GM20431 (cell line): ENCODE measurements at regions not wholly inside any gene's neighbourhood (a gene's known extent, or its start where the extent isn't known, plus 50 kb on each side); places are given as distances from the start of the nearest gene placed in this dataset.

Experiments used
- in situ Hi-C: fragments of 300-500 bp; cut with MseI, MboI; formaldehyde crosslinking; loops from one replicate; pipeline ENCODE4 v1.15.0; 2020; ENCODE audit warnings: low sequenced_read_pairs; ENCODE audit not compliant: unreplicated experiment

DNA sequence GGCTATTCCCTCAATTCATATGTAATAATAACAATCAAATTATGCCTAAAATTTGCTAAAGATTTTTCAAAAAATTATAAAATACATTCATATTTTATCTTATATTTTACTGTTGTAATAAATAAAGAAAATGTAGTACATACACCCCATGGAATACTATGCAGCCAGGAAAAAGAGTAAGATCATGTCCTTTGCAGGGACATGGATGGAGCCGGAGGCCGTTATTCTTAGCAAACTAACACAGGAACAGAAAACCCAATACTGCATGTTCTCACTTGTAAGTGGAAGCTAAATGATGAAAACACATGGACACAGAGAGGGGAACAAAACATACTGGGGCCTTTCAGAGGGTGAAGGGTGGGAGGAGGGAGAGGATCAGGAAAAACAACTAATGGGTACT lies 584.2 kb upstream of the MMS22L start:
- in situ Hi-C loops, result no loop called here

DNA sequence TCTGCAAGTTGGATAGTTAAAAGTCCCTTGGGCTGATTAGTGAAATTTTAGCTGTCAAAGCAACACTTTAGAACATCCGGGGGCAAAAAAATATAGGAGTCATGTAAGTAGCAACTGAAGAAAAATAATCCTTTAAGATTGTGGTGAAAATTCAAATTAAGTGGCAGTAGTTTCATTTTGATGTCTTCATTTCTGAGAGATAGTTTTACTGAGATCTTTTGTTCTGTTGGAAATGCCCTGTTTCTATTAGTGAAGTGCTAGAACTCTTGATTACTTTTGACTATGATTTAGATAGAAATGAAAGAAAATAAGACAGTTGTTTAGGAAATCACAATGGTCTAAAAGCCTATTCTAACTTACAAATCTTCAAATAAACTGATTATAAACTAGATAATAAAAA lies 587.3 kb upstream of the MMS22L start:
- in situ Hi-C loops, result no loop called here

DNA sequence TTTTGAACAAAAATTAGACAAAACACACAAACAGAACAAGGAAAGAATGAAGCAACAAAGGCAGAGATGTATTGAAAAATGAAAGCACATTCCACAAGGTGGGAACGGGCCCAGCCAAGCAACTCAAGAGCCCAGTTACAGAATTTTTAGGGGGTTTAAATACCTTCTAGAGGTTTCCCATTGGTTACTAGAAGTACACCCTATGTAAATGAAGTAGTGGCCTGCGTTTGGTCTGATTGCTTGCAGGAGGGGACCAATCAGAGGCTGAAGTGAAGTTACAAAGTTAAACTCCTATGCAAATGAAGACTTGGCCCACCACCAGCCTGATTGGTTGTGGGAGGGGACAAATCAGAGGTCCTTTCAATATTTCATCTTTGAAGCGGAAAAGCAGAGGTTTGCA lies 593.7 kb upstream of the MMS22L start:
- in situ Hi-C loops, result no loop called here

DNA sequence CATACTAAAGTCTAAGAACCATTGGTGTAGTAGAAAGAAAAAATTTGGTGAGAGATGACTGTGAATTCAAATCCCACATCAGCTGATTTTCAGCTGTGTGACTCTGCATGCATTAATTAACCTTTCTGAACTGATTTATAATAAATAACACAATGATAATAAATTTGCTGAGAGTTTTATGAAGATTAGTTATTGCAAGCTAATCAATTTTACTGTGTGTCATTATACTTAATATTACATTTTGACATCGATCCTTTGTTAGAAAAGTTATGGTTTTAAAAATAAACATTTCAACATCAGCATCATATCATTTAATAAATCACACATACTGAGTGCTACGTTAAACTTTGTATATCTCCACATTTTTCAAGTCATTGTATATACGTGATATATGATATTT lies 599.7 kb upstream of the MMS22L start:
- in situ Hi-C loops, result no loop called here

DNA sequence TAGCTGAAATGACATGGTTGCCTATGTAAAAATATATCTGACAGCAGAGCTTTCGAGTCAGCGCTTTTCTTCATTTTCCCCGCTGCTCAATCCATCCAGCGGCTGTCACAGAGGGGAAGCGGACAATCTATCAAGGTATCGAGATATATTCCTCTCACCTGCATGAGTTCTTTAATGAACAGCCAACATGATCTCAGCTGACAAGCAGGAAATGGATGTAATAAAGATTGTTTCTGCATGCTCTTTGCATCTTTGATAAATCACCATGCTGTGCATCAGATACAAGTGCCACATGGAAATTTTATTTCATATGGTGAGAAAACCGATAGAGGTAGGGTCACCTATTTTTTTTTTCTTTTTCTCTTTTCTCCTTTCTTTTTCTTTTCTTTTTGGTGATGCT lies 602.3 kb upstream of the MMS22L start:
- in situ Hi-C loops, result no loop called here

DNA sequence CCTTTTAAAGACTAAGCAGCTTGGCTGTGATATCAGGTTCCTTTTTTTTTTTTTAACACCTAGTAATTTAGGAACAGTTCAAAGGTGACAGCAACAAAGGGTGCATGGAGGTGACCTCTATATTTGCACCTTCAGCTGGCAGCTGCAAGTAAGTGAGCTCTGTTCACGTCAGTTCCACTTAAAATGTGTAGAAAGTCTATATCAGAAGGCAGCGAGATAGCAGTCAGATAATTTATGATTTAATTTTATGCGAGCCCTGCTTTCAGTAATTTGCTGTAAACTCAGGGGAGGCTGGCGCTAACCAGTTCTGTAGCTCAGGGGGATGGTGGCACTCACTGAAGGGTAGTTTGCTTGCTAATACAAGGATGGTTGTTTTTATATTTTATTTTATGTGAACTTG lies 602.8 kb upstream of the MMS22L start:
- in situ Hi-C loops, result no loop called here

DNA sequence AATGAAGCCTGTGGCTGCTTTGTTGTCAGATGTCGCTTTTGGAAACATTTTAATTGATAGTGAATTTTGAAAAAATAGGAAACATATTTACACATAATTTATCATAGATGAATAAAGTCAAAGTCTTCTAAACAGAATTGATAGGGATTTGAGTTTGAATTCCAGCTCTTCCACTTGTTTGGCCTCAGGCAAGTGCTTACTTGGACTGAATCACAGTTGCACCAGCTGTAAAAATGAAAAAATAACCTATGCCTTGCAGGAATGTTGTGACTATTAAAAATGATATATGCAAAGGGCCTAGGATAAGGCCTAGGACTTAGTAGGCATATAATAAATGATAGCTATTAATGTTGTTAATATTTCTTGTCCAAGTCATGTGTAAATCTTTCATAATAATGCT lies 618.5 kb upstream of the MMS22L start:
- in situ Hi-C loops, result no loop called here

DNA sequence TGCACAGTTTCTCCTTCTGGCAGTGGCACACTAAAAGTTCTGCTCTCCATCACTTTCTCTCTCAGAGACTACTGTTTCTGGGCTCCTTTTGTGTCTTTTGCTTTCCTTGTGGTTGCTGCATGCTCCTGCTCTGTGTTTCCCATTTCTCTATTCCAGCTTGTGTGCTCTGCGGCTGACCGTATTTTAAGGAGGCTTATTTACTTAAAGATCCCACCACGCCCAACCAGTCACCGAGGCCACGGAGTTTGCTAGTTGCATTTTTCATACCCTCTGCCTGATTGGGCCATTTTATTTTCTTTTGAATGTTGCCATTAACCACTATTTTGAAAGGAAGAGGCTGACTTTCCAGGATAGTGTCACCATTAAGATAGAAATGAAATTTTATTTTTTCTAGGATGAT lies 626.4 kb upstream of the MMS22L start:
- in situ Hi-C loops, result no loop called here

DNA sequence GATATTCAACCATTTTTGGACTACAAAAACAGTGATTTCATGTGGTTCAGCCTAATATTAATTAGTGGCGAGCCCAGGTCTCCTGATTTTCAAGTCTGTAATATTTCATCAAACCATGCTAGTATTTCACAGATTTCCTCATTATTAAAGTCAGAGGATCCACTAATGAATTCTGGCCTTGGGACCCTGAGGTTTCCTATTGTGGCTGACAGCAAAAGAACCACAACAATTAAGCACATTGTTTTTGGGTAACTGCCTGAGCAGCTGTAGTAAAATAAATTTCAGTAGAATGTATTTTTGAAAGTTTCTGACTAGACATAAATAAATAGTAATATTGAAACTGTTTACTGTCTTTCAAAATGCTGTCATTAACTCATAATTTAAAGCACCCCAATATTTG lies 630.7 kb upstream of the MMS22L start:
- in situ Hi-C loops, result no loop called here

DNA sequence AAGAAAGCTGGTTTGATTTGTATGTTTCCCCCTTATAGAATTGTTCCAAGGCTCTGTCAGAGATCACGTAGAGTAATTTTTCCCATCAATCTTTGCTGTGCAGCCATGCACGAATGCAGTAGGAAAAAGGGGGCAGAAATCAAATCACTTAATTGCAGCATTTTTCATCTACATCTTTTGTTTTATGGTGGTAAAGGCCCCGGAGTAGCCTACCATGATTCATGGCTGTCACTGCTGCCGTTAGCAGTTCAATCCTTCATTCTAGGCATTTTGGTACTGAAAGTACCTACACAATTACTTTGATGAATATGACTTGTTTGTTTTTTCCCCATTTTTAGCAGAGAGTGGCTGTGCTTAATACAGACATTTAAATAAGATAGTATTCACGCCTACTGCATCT lies 631.9 kb upstream of the MMS22L start:
- in situ Hi-C loops, result no loop called here

DNA sequence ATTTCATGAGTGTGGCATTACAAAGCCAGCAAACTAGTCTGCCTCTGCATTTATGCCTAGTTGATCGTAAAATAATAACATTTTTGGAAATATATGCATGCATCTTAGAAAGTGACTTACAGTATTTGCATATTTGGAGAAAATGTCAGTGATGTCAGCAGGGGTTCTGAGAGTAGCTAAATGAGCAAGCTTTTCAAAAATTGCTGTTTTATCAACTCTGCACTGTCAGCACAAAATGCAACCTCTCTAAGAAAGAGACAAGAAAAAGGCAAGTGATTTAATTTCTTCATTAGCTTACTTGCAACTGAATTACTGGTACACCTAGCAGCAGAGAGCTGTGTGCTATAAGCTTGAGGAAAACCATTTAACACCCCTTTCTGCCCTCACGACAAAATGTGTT lies 632.5 kb upstream of the MMS22L start:
- in situ Hi-C loops, result no loop called here

DNA sequence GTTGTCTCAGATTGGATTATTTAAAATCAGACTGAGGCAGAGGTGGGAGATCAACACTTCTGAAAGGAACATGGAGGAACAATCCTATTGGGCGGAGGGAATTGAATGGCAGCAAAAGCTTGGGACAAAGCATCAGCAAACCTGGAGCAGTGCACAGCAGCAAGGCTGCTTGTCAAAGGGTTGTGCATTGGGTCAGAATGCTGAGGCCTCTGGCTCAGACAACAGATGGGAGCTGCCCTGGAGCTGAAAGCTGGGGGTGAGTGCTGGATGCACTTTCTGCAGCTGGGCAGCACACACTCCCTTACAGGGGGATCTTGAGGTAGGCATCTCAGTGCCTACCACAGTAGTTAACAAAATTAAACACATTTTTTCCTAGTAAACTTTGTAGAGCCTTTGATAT lies 634.4 kb upstream of the MMS22L start:
- in situ Hi-C loops, result no loop called here

DNA sequence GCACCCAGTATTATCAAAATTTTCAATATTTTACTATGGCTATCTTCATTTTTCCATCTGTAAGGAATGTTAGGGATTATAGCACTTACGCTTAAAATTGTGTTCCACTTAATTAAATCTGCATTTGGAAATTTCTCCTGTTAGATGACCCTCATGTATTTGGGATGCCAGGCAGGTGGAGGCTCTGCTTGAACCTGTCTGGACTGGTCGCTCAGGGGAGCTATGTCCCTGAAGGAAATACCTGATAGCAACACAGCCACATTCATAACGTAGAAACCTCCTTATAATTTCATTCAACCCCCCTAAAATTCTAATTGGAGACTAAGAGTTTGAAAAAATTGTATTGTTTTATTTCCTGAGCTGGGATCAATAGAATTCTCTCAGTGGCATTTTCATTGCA lies 636.0 kb upstream of the MMS22L start:
- in situ Hi-C loops, result no loop called here

DNA sequence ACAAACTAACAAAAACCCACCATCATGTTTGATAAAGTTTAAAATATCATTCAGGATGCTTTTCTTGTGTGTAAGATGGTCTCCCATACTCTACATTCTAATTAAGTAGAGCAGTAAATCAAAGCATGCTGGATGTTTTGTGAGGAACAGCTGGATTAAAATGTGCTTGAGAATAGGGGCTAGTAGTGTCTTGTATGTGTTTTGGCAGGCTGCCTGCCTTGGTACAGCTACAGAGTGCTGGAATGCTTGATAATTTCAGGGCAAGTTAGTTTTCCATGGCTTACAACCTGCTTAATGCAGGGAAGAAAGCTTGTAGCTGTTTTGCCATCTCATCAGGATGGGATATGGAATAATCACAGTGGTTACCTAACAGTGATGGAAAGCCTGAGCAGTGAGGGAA lies 636.6 kb upstream of the MMS22L start:
- in situ Hi-C loops, result no loop called here

DNA sequence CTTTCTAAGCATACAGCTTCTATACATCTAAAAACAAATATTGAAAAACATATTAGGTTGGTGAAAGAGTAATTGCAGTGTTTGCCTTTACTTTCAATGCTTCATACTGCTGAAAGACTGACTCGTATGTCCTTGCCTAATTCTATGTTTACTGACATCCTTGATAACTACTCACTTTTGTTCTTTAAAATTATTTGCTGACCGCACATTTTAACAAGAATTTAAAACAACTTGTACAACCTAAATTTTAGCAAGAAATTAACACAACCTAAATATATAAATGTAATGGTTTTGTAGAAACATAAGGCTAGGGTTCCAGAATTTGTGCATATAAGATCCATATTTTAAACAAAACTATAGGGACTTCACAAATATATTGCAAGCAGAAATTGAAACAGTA lies 640.2 kb upstream of the MMS22L start:
- in situ Hi-C loops, result no loop called here

DNA sequence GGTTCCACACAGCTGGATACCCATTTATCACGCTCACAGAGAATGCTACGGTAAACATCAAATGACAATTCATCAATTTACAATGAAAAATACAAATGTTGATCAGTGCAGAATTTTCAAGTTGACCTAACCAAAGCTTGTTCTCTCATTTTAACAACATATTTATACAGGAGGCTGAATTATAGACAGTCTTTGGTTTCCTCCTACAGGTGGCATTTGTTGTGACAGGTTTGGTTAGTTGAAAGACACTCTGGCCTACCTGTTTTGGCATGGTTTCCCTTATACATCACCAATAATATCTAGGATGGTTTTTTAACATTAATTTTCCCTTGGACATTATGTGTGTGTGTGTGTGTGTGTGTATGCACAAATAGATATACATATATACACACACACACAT lies 642.5 kb upstream of the MMS22L start:
- in situ Hi-C loops, result no loop called here

DNA sequence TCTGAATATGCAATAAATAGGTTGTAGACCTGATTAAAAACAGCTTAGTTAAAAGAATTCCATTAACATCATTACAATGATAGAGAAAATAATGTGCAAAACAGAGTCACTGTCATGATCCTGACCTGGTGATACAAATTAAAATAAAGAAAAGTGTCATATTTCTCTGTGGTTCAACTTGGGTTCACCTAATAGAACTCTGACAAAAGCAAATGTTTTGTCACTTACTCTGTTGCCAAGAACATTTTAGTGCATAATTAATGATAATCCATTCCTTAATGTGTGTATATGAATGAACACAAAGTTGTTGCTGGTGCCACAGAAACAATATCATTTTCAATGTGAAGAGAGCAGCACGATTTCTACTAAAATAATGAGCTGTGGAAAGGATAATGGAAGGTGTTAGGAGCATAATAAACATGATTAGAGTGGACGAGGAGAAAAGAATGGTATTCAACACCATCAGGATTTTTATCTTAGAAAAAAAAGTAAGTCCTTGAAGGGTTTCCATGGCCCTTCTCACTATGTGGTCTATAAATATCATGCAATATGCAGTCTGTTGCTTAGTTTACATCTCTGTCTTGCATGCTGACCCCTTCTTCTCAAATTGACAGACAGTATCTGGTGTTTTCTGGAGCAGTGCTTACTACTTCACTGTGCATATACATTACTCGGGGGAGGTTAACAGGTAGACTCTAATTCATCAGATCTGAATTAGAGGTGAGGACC lies 656.6 kb upstream of the MMS22L start:
- in situ Hi-C loops, result no loop called here

DNA sequence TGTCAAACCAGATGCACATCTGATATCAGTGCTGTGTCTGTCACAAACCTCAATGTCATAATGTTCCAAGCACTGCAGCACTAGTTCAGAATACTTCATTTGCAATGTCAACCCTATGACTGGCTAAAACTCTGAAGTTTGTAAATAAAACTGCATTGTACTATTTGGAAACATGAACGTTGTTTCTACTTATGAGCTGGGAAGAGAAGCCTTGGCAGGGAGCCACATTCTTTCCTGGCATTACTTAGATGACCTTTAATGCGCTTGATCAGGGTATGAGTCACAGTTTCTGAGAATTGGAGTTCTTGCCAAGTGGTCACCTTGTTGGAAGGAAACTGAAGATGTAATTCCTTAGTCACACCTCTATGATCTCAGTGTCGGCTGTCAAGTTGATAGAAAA lies 664.8 kb upstream of the MMS22L start:
- in situ Hi-C loops, result no loop called here

DNA sequence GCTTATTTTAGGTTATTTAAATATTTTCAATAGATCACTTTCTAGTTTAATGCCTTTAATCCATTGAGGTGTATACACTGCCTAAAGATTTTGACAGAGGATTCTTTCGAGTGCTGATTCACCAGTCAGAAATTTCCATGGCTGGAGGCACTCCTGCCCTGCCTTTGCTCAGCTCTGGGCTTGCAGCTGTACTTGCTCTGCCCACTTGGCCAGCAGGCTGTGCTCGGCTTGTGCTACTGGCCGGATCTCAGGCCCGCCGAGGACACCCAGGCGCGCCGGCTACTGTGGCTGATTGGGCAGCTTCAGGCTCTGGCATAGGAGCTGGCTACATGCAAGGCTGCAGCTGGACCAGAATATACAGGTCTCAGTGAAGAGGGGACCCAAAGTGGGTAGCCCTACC lies 675.1 kb upstream of the MMS22L start:
- in situ Hi-C loops, result no loop called here

DNA sequence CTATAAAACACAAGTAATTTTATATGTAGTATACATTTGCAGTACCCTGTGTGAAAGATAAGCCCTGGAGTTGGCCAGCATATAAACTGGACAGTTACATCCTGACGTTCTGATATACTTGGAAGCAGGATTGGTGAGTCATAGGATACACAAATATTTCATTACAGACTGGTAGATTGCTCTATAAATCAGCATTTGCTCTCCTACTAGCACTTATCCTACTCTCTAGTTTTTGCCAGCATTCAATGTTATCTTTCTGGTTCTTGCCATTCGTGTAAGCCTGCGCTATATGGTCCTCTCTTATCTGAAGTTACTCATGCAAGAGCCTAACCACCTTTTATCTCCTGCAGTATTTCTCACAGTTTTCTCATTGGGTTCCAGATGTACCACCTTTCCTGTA lies 680.2 kb upstream of the MMS22L start:
- in situ Hi-C loops, result no loop called here

DNA sequence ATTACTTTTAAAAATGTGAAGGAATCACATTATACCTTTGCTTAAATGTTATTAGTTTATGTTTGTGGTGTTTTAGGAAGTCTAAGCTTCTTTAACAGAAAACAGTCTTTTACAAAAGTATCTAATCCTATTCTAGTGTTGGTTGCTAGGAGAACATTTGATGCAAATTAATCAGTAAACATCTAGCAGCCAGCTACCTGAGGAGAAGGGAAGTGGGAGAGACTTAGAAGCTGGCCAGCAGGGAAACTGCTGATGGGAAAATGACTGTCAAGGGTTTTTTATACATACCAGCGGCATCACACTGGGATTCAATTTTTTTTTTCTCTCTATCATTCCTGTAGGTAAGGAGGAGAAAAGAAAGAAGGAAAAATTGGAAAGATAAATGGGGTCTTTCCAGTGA lies 686.0 kb upstream of the MMS22L start:
- in situ Hi-C loops, result no loop called here

DNA sequence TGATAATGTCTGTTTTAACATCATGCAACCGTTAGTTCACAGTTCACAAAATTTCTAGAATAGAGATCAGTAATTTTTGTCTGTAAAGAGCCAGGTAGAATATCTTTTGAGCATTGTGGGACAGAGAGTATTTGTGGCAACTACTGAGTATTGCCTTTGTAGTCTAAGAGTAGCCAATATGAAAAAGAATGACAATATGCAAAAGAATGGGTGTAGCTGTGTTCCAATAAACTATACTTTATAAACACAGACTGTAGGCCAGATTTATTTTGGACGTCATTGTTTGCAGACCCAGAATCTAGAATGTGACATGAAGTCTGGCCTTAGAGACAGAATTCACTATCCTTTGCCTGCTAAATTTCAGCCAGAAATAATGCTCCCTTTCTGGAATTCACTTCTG lies 694.1 kb upstream of the MMS22L start:
- in situ Hi-C loops, result no loop called here

DNA sequence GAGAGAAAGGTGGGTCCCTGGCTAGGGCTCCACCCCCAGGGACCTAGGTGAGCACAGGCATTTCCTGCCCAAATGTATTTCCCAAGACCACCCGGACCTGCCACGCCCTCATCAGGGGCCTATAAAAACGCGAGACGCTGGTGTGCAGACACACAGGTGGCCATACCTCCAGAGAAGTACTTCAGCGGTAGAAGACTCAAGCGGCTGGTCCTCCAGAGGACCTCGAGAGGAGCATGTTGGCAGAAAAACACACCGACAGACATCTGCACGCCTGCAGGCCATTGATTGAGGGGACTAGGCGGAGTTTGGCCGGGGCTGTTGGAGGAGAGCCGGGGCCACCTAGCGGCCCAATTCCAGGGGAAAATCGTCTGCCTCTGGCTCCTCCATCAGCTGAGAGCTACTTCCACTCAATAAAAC lies 695.8 kb upstream of the MMS22L start:
- in situ Hi-C loops, result no loop called here
